Neuronal stem cell (in vitro differentiated cells): ENCODE measurements at regions not wholly inside any gene's neighbourhood (a gene's known extent, or its start where the extent isn't known, plus 50 kb on each side); places are given as distances from the start of the nearest gene placed in this dataset.

Experiments used
- DNase-seq: peaks from one replicate; pipeline ENCODE4 v3.0.0-alpha.2; 2013; ENCODE audit warnings: low spot score
- H2AFZ ChIP-seq: one replicate; pipeline ENCODE4 v1.6.1; 2013; ENCODE audit warnings: mild to moderate bottlenecking, low read length, inconsistent platforms
- H2AK5ac ChIP-seq: 2 replicates; pipeline ENCODE4 v1.6.1; 2013; ENCODE audit warnings: low read depth, mild to moderate bottlenecking, inconsistent platforms, low read length, moderate library complexity, mixed read lengths
- H2BK120ac ChIP-seq: 2 replicates; pipeline ENCODE4 v1.6.1; 2013; ENCODE audit warnings: low read depth, mild to moderate bottlenecking, inconsistent platforms, low read length, moderate library complexity, mixed read lengths
- H2BK12ac ChIP-seq: one replicate; pipeline ENCODE4 v1.6.1; 2013; ENCODE audit warnings: low read length, inconsistent platforms
- H2BK15ac ChIP-seq: 2 replicates; pipeline ENCODE4 v1.6.1; 2013; ENCODE audit warnings: mild to moderate bottlenecking, low read length, inconsistent platforms, mixed read lengths
- H2BK5ac ChIP-seq: one replicate; pipeline ENCODE4 v1.6.1; 2013; ENCODE audit warnings: inconsistent platforms, mild to moderate bottlenecking, low read length, moderate library complexity
- H3K14ac ChIP-seq: one replicate; pipeline ENCODE4 v1.6.1; 2013; ENCODE audit warnings: low read length, inconsistent platforms
- H3K18ac ChIP-seq: 2 replicates; pipeline ENCODE4 v1.6.1; 2013; ENCODE audit warnings: low read length, inconsistent platforms
- H3K23ac ChIP-seq: 2 replicates; pipeline ENCODE4 v1.6.1; 2013; ENCODE audit warnings: low read depth, mild to moderate bottlenecking, mixed read lengths, low read length, inconsistent platforms; ENCODE audit not compliant: poor library complexity
- H3K27ac ChIP-seq: replicated peaks from 3 replicates; pipeline ENCODE4 v1.5.1; 2013; ENCODE audit warnings: low read length, inconsistent platforms
- H3K27me3 ChIP-seq, 3 experiments: 2 replicates each; pipeline ENCODE4 v1.6.1; 2013; ENCODE audit warnings: low read length in 3 of 3, mild to moderate bottlenecking in 2 of 3, inconsistent platforms in 1 of 3, low read depth in 1 of 3, mixed read lengths in 1 of 3, moderate library complexity in 1 of 3; ENCODE audit not compliant: control insufficient read depth in 3 of 3, insufficient read depth in 3 of 3
- H3K36me3 ChIP-seq, 2 donors: replicated peaks in 1 of 2; 2 replicates each; pipeline ENCODE4 v1.6.1; 2013; ENCODE audit warnings: low read length in 2 of 2; ENCODE audit not compliant: control insufficient read depth in 2 of 2, insufficient read depth in 2 of 2
- H3K4ac ChIP-seq: 2 replicates; pipeline ENCODE4 v1.6.1; 2013; ENCODE audit warnings: inconsistent platforms, mild to moderate bottlenecking, low read length, moderate library complexity
- H3K4me1 ChIP-seq, 2 donors: 1 replicate in 1 of 2; 2 replicates in 1 of 2; pipeline ENCODE4 v1.6.1; 2013; ENCODE audit warnings: low read length in 2 of 2, low read depth in 1 of 2; ENCODE audit not compliant: control insufficient read depth in 2 of 2, insufficient read depth in 1 of 2
- H3K4me2 ChIP-seq: one replicate; pipeline ENCODE4 v1.6.1; 2013; ENCODE audit warnings: mild to moderate bottlenecking, low read length, inconsistent platforms; ENCODE audit not compliant: insufficient read depth, poor library complexity, severe bottlenecking
- H3K4me3 ChIP-seq, 2 donors: 2 replicates each; pipeline ENCODE4 v1.5.1; 2013; ENCODE audit warnings: low read length in 2 of 2, mild to moderate bottlenecking in 2 of 2, inconsistent platforms in 1 of 2, moderate library complexity in 1 of 2
- H3K79me1 ChIP-seq: one replicate; pipeline ENCODE4 v1.6.1; 2013; ENCODE audit warnings: low read depth, mild to moderate bottlenecking, inconsistent platforms, low read length, moderate library complexity
- H3K9ac ChIP-seq: one replicate; pipeline ENCODE4 v1.6.1; 2013; ENCODE audit warnings: mild to moderate bottlenecking, low read depth, low read length, inconsistent platforms; ENCODE audit not compliant: poor library complexity
- H3K9me3 ChIP-seq, 2 donors: replicated peaks in 1 of 2; 2 replicates each; pipeline versions ENCODE3 to v1.6.1; 2013; ENCODE audit warnings: low read length in 2 of 2, mild to moderate bottlenecking in 2 of 2, inconsistent platforms in 1 of 2, low read depth in 1 of 2, mixed read lengths in 1 of 2, moderate library complexity in 1 of 2; ENCODE audit not compliant: control insufficient read depth in 2 of 2, insufficient read depth in 1 of 2
- H4K8ac ChIP-seq: one replicate; pipeline ENCODE4 v1.6.1; 2013; ENCODE audit warnings: low read depth, mild to moderate bottlenecking, inconsistent platforms, low read length, moderate library complexity
- H4K91ac ChIP-seq: one replicate; pipeline ENCODE4 v1.6.1; 2013; ENCODE audit warnings: low read length, low read depth, mild to moderate bottlenecking, inconsistent platforms; ENCODE audit not compliant: poor library complexity
- WGBS, 2 donors: extraction: QIAGEN DNeasy Blood & Tissue Kit; methylation state at CpG; one replicate each; pipeline ENCODE4 v1.1.7; 2013; ENCODE audit warnings: missing lambda C conversion rate in 2 of 2, mixed read lengths in 1 of 2; ENCODE audit not compliant: insufficient read length in 2 of 2, insufficient replicate concordance in 1 of 2; ENCODE audit errors: extremely low coverage in 2 of 2; 5-methylcytosine and 5-hydroxymethylcytosine counted together

DNA sequence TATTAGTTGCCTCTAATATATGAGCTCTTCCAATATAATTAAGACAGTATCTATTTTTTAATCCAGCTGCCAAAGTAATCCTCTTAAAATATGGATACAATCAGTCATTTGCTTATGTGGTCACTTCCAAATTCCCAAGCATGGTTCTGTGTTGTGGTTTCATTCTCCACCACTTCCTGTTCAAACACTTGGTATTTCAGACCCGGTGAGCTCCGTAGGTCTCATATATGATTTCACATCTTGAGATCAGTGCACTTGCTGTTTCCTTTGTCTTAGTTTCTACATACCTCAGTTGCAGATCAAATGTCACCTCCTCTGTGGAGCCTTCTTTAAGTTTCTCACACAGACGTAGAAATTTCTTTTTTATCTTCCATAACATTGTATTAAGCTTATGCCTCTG is 254.2 kb downstream of the KCNS3 start:
- no peak overlapping the region for H4K91ac ChIP-seq
- no peaks in the 10 kb centered on the region for H3K27me3 ChIP-seq
- no CpG with 5 or more reads among the region's 3 CpGs for WGBS, 2 donors
- no peak overlapping the region for H2BK5ac ChIP-seq
- H3K9me3 ChIP-seq: no peaks in the 10 kb centered on the region
- H2BK15ac ChIP-seq: no peak overlapping the region
- no peak overlapping the region for H3K14ac ChIP-seq
- peaks cover 0 to 4% of the 10 kb centered on the region in 2 donors for H3K4me1 ChIP-seq
- H3K4me2 ChIP-seq: no peak overlapping the region
- H3K9ac ChIP-seq: no peak overlapping the region
- no peak overlapping the region for H3K18ac ChIP-seq
- H2BK120ac ChIP-seq: no peak overlapping the region
- no peak overlapping the region for H2BK12ac ChIP-seq
- no peak overlapping the region for H3K4me3 ChIP-seq
- H3K79me1 ChIP-seq: no peaks in the 10 kb centered on the region
- H3K4ac ChIP-seq: no peak overlapping the region
- H3K27ac ChIP-seq: no peak overlapping the region
- H2AFZ ChIP-seq: no peak overlapping the region
- H3K23ac ChIP-seq: no peak overlapping the region
- H4K8ac ChIP-seq: no peak overlapping the region
- no peaks in the 10 kb centered on the region for H3K36me3 ChIP-seq
- no peak overlapping the region for H2AK5ac ChIP-seq
- DNase-seq: no peak

DNA sequence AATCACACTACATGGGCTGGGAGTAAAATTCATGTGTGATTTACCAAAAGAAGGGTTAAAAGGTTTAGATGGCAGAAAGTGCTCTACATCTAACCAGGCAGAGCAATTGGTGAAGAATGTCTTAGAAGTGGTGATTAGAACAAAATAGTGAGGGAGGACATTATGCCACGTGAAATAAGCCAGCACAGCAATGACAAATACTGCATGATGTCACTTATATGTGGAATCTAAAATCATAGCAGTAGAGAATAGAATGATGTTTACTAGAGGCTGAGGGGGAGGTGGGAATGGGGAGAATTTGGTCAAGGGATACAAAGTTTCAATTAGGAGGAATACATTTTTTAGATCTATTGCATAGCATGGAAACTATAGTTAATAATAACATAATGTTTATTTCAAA is 253.3 kb downstream of the KCNS3 start:
- Histone ChIP-seq H2BK5ac (no peak overlapping the region), H3K79me1 (no peaks in the 10 kb centered on the region), H4K8ac (no peak overlapping the region), H4K91ac (no peak overlapping the region), H3K4ac (no peak overlapping the region), H3K27me3 (no peaks in the 10 kb centered on the region), H2AFZ (no peak overlapping the region), H3K27ac (no peak overlapping the region), H3K4me1 (peaks cover 0 to 4% of the 10 kb centered on the region in 2 donors), H3K36me3 (no peaks in the 10 kb centered on the region), H3K4me3 (no peak overlapping the region), H2AK5ac (no peak overlapping the region), H3K23ac (no peak overlapping the region), H3K18ac (no peak overlapping the region), H3K14ac (no peak overlapping the region), H2BK15ac (no peak overlapping the region), H3K9ac (no peak overlapping the region), H2BK120ac (no peak overlapping the region), H3K4me2 (no peak overlapping the region), H3K9me3 (no peaks in the 10 kb centered on the region), H2BK12ac (no peak overlapping the region)
- no peak for DNase-seq
- WGBS, 2 donors: no CpG with 5 or more reads among the region's 1 CpG

DNA sequence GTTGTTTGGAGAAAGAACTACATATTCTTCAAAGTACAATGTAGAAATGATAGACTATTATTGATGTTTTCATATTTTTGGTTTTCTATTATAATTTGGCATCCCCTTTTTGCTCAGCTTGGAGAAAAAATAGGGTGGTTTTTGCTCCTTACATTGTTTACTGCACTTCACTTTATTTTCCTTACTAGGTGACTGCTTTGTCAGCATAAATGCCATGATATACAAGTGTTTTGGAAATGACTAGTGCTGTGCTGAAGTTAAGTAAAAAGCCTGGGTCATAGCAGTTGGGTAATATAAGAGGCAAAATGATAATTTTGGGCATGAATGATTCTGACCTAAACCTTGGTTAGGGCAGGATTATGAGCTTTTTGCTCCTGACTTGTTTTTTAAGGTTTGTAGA is 250.9 kb downstream of the KCNS3 start:
- Histone ChIP-seq H3K36me3 (no peaks in the 10 kb centered on the region), H3K27me3 (no peaks in the 10 kb centered on the region), H3K4me2 (no peak overlapping the region), H2BK120ac (no peak overlapping the region), H3K9ac (no peak overlapping the region), H3K4me1 (peaks cover 0 to 4% of the 10 kb centered on the region in 2 donors), H2BK5ac (no peak overlapping the region), H3K9me3 (no peaks in the 10 kb centered on the region), H2BK12ac (no peak overlapping the region), H2BK15ac (no peak overlapping the region), H3K14ac (no peak overlapping the region), H3K27ac (no peak overlapping the region), H3K4me3 (no peak overlapping the region), H4K8ac (no peak overlapping the region), H3K18ac (no peak overlapping the region), H3K23ac (no peak overlapping the region), H4K91ac (no peak overlapping the region), H3K79me1 (no peaks in the 10 kb centered on the region), H3K4ac (no peak overlapping the region), H2AFZ (no peak overlapping the region), H2AK5ac (no peak overlapping the region)
- DNase-seq: no peak

DNA sequence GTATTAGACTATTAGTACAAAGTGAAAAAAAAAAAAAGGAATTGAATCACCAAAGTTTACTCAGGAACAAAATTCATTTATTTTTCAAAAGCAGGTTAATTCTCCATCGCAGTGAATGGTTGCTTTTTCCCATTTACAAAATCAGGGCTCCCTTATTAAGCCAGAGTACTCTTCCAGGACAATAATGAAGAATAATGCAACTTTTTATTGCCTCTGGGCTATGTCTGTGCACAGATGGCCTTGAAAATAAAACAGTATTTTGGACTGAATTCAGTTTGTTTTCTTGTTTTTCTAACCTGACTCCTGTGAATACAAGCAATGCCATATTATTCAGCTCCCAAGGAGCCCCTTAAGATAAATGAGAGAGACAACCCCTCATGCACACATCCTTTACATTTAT is 246.8 kb downstream of the KCNS3 start:
- H3K9me3 ChIP-seq: no peaks in the 10 kb centered on the region
- WGBS, 2 donors: no CpG with 5 or more reads among the region's 1 CpG
- no peak overlapping the region for H3K4me2 ChIP-seq
- H2BK12ac ChIP-seq: no peak overlapping the region
- no peak overlapping the region for H3K9ac ChIP-seq
- no peaks in the 10 kb centered on the region for H3K36me3 ChIP-seq
- no peak for DNase-seq
- no peak overlapping the region for H3K23ac ChIP-seq
- H3K27me3 ChIP-seq: no peaks in the 10 kb centered on the region
- H3K79me1 ChIP-seq: no peaks in the 10 kb centered on the region
- no peak overlapping the region for H3K27ac ChIP-seq
- H2BK15ac ChIP-seq: no peak overlapping the region
- H2BK5ac ChIP-seq: no peak overlapping the region
- H4K91ac ChIP-seq: no peak overlapping the region
- no peak overlapping the region for H2AFZ ChIP-seq
- no peak overlapping the region for H3K18ac ChIP-seq
- H3K4me1 ChIP-seq: no peaks in the 10 kb centered on the region
- no peak overlapping the region for H2BK120ac ChIP-seq
- H3K14ac ChIP-seq: no peak overlapping the region
- H3K4ac ChIP-seq: no peak overlapping the region
- H3K4me3 ChIP-seq: no peak overlapping the region
- H4K8ac ChIP-seq: no peak overlapping the region
- H2AK5ac ChIP-seq: no peak overlapping the region
